A673 (cell line): ENCODE measurements at regions not wholly inside any gene's neighbourhood (a gene's known extent, or its start where the extent isn't known, plus 50 kb on each side); places are given as distances from the start of the nearest gene placed in this dataset.

Experiments used
- CTCF ChIP-seq: fragments of 300-800, 200-600 bp; sonication (generic); conservative IDR thresholded peaks from 2 replicates; pipeline ENCODE4 v1.5.1; 2017; ENCODE audit warnings: low read depth, mild to moderate bottlenecking, antibody characterized with exemption, low read length, moderate library complexity, mixed read lengths
- EZH2 ChIP-seq: fragments of 200-600 bp; sonication (generic); IDR thresholded peaks from 2 replicates; pipeline ENCODE4 v1.6.1; 2017; ENCODE audit warnings: borderline replicate concordance, low read depth, mild to moderate bottlenecking, mixed read lengths, antibody characterized with exemption, low read length; ENCODE audit not compliant: poor library complexity, severe bottlenecking

- TF ChIP-seq CTCF = no peak
- no peak for TF ChIP-seq EZH2
Measured at GRCh38 chr4:143109376-143109775, 75.3 kb upstream of the USP38 start.
